GM18502 (cell line): ENCODE measurements at regions not wholly inside any gene's neighbourhood (a gene's known extent, or its start where the extent isn't known, plus 50 kb on each side); places are given as distances from the start of the nearest gene placed in this dataset.
"Not testable (repeated sequence)": the region's sequence is repeated elsewhere in the genome, so short reads cannot be mapped to it uniquely, and the experiment has no call there.

Source experiments
- ATAC-seq: cut with Tn5 transposase; IDR thresholded peaks from one replicate; pipeline ENCODE4 v1.9.1; 2021; ENCODE audit warnings: mild to moderate bottlenecking; ENCODE audit not compliant: unreplicated experiment, poor library complexity

DNA sequence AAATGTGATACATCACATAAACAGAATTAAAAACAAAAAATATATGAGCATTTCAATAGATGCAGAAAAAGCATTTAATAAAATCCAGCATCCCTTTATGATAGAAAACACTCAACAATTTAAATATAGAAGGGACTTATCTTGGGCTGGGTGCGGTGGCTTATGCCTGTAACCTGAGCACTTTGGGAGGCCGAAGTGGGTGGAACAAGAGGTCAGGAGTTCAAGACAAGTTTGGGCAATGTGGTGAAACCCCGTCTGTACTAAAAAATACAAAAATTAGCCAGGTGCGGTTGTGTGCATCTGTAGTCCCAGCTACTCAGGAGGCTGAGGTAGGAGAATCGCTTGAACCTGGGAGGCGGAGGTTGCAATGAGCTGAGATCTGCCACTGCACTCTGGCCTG lies 409.1 kb downstream of the ICE1 start:
- ATAC-seq: not testable (repeated sequence)

DNA sequence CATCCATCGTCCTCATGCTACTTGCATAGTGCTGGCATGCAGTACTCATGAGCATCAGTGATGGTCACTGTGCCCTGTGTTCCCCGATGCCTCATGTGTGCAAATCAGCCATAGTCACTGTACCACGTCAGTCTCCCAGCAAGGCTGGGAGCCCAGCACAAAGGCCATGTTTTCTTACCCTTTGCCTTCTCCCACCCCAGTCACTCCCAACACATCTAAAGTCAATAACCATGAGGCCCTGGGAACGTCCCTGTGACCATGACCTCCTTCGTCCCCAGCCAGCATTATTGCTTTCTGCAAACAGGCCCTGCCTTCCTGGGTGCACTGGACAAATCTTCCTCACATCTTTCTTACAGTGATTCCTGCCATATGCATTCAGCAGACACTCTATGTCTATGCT lies 406.1 kb downstream of the ICE1 start:
- ATAC-seq: no peak

DNA sequence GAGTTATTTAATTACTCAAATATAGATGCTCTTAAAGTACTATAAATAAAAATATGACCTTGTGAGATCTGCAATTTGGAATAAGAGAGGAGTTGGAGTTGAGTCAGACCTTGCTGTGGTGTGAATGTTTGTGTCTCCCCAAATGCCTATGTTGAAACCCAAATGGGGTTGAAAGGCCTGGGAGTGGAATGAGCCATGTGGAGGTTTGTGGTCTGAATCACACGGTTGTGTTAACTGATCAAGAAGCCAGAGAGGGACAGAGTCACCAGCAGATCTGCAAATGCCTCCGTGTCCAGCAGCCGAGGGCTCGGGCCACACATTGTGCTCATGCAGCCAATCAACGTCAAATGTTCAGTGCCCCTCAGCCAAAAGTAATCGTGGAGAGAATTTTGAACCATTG lies 404.4 kb downstream of the ICE1 start:
- no peak for ATAC-seq

DNA sequence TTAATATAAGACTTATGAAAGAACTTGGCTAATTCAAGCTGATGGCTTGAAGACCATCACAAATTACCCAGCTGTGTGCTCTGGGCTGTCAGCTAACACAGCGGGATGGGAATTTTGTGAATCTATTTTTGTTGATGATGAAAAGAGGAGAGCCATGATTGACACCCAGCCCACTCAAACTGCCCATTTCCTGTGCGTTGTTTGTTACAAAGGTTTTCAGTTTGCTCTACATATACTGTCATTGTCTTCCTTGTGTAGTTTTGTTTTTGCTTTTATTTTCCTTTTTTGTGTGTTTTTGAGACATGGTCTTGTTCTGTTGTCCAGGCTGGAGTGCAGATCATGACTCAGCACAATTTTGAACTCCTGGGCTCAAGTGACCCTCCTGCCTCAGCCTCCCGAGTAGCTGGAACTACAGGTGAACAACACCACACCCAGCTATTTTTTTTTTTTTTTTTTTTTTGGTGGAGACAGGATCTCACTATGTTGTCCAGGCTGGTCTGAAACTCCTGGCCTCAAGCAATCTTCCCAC lies 400.3 kb downstream of the ICE1 start:
- ATAC-seq: no peak

DNA sequence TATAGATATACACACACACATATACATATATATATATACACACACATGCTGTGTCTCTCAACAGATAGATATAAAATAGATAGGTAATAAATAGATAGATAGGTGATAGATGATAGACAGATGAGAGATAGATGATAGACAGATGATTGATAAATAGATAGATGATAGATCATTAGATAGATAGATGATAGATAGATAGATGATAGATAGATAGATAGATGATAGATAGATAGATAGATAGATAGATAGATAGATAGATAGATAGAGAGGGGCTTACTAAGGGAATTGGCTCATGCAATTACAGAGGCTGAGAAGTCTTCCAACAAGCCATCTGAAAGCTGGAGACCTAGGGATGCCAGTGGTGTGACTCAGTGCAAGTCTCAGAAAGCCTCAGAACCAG lies 394.5 kb downstream of the ICE1 start:
- ATAC-seq: no peak

DNA sequence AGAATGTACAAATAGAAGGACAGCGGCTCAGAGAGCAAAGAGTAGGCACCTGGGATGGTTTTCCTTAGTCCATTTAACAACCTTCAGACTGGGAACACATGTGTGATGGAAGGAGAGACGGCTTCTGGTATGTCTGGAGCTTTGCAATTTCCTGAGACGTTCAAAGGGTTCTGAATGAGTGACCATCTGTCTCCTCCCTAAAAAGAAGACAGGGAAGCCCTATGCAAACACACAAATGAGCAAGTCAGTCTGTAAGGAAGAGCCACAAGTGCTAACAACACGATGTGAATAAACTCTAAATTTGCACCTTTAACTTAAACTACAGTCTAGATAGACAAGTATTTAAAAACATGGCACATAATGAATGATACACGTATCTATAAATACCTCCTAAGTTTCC lies 391.0 kb downstream of the ICE1 start:
- ATAC-seq: no peak

DNA sequence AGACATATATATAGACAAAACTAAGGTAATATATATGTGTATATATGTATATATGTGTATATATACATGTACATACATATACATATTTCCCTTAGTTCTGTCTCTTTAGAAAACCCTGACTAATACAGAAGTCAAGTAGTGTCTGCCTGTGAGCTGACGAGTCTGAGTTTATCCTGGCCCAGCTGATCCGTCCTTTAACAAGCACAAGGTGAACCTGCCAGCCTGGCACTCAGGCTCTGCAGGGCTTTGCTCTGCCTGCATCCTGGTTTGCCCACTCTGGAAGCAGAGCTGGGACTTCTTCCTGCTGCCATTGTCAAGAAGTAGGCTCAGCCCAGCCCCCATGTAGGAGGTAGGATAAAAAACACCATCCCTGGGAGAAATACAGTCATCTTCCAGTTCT lies 388.0 kb downstream of the ICE1 start:
- no peak for ATAC-seq

DNA sequence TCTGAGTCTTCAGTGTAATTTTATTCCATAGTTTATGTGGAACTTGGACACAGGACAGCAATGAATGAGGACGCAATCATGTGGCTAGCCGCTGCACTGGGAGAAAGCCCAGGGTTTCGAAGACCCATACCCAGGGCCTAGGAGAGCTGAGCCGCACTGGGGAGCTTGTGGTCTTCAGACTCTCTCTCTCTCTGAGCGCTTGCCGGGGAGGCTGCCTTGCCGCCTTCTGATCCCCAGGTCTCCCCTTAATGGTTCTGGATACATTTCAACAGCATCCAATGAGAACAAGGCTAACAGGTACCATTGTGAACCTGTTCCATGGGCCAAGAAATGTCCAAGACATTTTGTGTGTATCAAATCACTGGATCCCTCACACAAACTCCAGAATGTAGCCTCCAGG lies 383.4 kb downstream of the ICE1 start:
- ATAC-seq: no peak

DNA sequence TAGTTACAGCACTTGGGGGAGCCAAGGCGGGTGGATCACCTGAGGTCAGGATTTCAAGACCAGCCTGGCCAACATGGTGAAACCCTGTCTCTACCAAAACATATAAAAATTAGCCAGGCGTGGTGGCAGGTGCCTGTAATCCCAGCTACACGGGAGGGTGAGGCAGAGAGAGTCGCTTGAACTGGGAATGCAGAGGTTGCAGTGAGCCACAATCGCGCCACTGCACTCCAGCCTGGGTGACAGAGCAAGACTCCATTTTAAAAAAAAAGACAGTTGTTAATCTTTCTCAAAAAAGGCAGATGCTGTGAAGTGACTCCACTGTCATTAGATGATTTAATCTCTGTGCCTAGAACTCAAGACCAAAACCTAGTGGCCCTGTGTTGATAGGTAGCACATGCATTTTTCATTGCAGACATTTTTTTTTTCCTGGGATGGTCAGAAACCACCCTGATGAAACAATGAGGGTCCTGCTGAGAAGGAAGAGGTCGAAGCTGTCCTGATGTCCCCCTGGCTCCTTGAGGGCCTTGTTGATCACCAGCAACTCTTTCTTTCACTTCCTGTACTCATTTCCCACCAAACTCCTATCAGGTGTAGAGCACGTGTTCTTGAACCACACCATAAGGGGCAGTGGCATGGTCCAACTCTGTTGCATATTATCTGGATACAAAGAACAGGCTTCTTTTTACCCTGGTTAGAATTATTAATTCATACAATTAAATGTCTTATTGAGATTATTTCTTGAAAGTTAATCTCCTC lies 382.2 kb downstream of the ICE1 start:
- ATAC-seq: no peak

DNA sequence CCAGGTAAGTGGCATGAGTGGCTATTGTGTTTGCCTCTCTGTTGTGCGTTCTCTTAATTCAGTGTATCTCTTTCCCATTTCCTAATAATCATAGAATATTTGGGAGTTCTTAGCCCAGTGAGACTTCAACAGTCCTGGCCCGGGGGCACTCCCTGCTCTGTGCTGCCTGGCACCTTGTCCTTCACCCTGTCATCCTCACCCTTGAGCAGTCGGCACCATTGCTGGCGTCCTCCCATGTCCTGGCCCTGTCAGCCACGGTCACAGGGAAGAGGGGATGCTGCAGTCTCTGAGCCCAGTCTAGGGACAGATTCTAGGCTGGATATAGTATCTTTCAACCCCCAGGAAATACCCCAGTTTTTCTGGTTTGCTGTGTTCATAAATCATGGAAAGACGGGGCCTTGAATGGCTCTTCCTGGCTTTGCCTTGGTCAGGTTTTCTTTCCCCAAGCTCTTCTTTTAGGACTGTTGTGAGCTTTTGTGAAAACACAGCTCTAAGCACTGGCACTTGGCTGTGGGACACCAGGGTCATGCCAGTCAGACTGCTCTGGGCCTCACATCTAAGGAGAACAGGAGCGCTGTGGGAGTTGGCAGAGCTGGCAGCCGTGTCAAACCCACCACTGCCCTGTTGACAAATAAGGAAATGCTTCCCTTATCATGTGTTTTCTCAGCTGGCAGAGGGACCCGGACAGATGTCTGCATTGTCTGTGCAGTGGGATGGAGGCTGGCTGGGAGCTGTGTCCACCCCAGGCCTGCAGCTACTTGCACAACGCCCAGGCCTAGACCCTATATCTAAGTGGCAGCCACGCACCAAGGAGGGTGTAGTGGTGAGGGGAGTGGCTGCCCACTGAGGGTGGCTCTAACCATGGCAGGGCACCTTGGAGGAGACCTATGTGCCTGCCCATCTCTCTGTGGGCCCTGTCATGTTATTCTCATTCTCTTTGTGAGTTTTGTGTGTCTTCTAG lies 378.6 kb downstream of the ICE1 start:
- ATAC-seq: no peak

DNA sequence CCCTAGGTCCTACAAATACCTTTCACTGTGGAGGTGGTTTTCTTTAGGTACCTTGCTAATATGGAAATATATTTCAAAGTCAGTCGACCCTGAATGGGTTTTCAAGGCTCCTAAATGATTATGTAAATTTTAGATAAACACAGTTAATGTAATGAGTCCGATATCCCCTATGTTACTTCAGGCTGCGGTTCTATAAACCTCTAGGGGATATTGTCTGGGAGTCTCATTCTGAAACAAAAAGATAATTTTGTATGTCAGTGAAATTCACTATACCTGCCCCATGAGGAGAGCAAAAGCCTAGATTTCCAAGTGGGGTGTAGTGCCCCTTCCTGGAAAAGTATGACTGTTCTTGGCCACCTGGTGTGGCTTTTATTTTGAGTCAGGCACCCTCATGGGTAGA lies 377.3 kb downstream of the ICE1 start:
- no peak for ATAC-seq

DNA sequence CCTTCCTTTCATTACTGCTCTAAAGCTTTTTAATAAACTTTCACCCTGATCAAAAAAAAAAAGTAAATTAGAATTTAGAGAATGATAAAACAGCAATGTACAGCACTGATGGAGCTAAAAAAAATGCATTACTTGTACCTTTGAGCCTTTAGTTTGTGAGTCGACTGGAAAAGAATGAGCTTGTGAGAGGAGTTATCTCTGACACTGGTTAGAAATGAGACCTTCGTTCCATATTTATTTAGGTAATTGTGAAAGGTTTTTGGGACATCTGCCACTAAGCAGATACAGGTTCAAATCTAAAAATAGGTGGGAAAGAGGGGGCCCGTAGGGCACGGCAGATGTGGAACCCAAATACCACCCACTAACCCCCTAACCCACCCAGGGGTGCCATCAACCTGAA lies 376.8 kb downstream of the ICE1 start:
- ATAC-seq: no peak

DNA sequence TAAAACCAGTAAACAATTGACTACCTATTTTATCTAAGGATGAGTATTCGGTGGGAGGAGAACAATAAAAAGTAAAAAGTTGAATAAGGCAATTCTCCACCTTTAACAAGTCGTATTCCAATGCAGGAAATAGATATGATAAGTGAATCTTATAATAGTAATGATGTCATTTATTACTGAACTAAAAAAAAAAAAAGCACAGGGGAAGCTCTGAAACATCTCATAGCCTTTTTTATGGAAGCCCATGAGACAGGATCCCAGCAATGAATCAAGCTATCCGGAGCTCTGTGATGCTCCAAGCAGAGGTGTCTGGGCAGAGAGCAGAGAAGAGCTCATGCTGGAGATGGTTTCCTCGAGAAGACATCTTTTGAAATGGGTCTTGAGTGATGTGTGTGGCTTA lies 376.0 kb downstream of the ICE1 start:
- ATAC-seq: no peak

DNA sequence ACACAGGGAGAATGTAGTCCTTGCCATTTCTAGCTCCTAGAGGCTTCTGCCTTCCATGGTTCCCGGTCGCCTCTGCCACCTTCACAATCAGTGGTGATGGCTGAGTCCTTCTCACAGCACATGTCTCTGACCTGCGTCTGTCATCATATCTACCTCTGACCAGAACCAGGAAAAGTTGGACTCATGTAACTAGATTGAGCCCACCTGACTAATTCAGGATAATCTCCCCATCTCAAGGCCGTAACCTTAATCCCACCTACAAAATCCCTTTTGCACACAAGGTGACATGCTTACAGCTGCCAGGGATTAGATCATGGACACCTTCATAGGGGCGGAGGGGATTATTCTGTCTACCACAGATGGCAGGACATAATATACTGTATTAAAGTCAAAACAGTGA lies 375.6 kb downstream of the ICE1 start:
- ATAC-seq: no peak

DNA sequence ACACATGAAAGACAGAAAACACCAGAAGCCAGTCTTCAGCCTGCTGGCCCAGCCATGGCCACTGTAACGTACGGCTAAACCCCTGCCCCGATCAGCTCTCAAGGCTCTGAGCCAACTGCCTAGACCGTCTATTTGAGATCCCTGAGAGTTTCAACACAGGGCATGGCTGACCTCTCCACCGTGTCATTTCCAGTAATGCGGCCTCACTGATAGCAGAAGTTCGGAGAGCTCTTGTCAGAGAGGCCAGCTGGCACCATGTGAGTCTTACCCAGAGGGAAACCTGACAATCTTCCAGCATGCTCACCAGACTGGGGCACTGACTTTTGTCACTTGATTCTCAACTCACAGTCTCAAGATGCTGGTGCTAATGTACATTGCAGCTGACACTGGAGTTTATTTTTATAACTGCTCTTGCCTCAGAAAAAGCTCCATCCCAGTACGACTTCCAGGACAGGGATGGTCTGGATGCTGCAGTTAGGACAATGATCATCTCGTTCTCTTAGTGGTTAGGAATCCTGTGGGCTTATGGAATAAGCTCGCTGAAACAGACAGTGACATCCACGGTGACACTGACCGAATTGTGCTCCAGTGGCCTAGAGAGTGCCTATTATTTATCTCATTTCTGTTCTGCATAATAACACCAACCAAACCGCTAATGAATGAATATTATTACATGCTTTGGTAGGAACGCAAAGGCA lies 372.7 kb downstream of the ICE1 start:
- no peak for ATAC-seq

DNA sequence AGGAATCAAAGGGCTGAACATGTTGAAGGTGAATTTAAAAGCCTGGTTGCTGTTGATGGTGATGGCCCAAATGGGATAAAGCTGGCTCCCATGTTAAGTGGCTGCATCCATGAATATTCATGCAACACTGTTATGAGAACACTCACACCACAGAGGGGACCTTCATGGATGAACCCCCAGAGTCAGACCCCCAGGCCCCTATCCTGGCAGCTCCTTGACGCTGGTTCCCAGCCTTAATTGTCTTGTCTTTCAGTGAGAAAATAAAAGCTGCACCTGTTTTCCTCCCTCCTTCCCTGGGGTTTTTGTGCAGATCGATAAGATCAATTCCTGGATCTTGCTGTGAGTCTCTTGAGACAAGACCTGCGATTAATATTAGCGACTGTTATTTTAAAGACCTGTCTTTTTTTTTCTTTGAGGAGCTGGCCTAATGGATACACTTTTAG lies 371.7 kb downstream of the ICE1 start:
- ATAC-seq: no peak

DNA sequence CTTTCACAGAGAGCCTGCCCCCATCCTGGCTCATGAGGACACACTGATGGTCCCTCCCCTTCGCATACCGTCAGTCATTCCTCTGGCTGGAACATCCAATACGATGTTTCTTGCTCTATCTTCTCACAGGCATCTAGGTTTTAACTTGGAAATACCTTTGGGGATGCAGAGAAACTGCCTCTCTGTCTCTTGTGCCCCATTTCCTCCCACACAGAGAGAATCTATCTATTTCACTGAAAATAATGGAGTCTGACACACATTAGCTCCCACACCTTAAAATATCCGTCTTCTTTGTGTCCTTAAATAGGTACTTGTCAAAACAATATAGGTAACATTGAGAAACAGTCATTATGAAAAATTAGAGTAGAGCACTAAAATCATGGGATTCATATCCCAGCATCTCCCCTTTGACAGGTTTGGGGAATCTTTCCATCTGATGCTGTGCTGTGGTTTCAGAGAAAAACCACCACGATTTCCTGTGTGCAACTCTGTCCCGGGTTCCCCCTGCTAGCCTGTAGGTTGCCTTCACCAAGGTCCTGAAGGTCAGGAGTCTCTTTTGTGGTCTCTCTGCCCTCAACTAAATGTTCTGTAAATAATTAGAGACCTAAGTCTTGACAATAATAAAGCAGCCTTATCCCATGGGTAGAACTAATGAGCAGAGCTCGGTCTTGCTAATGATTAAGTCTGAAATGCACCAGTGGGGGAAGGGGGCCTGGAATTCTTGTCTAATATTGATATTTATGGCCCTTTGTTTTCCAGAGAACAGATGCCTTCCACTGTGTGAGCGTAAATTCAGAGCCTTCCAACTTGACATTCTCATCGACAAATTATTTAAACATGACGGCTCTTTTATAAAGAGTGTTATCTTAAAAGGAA lies 371.0 kb downstream of the ICE1 start:
- ATAC-seq: no peak

DNA sequence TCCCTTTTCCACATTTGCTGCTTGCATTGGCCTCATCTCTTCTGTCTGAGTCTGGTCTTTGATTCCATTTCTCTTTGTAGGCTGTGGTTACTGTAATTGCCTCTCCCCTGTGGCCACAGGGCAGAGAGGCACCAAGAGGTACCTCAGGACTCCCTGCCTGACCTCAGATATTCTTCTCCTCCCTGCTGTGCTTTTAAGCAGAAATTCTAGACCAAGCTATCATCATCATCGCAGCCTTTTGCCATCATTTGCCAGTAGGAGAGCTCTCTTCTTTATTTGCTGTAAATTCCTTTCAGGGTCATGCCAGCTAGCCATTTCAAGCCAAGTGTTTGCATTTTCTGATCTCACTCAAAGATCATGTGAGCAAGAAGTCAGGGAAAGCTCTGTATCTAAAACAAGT lies 369.6 kb downstream of the ICE1 start:
- ATAC-seq: no peak

DNA sequence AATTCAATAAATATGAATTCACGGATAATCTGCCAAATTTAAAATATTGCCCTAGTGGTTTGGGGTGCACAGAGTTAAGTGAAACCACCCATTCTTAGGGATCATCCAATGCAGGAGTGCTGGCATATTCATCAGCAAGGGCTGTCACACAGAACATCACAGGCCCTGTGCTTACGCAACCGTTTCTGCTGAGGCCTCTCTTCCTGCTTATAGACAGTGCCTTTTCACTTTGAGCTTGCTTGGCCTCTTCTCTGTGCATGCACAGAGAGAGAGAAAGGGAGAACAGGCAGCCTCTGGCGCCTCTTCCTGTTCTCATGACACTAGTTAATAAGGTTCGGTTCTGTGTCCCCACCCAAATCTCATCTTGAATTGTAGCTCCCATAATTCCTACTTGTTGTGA lies 366.3 kb downstream of the ICE1 start:
- ATAC-seq: no peak

DNA sequence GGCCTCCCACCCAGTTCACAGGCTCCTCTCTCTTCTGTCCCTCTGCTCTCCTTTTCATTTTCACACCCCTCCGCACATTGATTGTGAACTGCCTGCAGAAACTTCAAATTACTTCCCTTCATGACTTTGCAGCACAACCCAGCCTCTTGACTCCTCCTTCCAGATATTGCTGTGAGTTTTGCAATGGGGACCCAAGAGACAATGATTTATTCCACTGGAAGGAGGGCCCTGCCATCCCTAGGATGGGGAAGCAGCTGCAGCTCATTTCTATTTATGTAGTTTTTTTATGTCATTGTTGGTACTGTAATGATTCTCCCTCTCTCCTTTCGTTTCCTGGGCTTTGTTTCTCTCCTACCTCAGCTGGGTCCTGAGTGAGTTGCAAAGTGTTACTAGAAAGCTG lies 364.9 kb downstream of the ICE1 start:
- no peak for ATAC-seq
